Putamen (tissue), 1 donor: ENCODE measurements at regions not wholly inside any gene's neighbourhood (a gene's known extent, or its start where the extent isn't known, plus 50 kb on each side); places are given as distances from the start of the nearest gene placed in this dataset.

Experiments
- DNase-seq: peaks from one replicate; pipeline ENCODE4 v3.0.0-alpha.2; 2016; ENCODE audit warnings: low spot score

DNA sequence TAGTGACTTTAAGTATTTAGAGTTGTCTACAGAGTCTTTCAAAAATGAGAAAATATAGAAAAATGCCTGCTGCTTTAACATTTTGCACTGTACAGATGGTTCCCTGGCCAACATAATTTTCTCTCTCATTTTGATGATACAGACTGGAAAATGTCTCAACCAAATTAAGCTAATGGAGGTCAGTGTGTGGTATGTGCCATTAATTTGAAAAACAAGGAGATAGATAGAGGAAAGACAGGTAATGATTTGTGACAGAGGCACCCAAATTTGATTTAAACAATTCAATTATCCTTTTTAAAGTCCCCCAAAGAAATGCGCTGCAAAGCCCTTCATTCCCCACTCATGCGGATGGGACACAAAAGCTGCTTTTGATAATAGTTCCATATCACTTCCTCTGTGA lies 140.0 kb downstream of the ASCL1 start:
- DNase-seq, result no peak

GRCh38 chr12:103100257-103100831 lies 142.9 kb downstream of the ASCL1 start:
- DNase-seq, result no peak

GRCh38 chr12:103102225-103102744 lies 144.8 kb downstream of the ASCL1 start:
- no peak for DNase-seq

DNA sequence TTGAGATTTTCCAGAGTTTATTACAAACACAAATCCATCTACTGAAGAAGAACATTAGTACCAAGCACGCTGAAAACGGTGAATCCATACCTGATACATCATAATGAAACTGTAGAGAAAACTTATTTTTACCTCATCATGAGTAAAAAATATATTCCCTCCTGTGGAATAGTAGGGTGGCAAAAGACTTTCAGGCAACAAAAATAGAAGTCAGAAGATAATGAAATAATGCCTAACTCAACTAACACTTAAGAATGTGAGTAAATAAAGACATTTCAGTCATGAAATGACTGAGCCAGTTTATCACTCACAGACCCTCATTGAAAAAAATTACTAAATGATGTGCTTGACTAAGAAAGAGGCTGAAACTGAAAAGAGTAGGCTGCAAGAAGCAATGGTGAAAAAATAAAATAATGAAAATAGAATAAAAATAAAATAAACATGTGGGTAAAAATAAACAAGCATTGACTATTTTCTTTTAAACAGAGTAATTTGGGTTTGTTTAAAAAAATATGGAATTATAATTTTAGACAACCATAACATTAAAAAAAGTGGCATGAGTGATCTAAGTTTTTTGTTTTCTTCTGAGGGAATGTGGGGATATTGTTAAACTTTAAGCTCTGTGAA lies 148.6 kb downstream of the ASCL1 start:
- no peak for DNase-seq

DNA sequence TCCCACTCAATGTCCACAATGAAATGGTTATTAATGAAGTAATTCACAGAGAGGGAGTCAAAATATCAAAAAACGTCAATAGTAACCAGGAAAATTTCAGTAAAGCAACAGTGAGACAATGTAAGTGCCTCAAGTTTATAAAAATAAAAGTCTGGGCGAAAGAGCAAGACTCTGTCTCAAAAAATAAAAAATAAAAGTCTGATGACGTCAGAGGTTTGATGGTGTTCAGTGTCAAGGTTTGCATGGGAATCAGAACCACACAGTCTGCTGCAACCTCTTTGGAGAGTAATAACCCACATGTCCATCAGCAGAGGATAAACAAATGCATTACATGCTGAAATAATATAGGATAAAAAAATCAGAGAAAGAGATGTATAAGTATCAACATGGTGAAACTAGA lies 152.4 kb downstream of the ASCL1 start:
- DNase-seq, result no peak

DNA sequence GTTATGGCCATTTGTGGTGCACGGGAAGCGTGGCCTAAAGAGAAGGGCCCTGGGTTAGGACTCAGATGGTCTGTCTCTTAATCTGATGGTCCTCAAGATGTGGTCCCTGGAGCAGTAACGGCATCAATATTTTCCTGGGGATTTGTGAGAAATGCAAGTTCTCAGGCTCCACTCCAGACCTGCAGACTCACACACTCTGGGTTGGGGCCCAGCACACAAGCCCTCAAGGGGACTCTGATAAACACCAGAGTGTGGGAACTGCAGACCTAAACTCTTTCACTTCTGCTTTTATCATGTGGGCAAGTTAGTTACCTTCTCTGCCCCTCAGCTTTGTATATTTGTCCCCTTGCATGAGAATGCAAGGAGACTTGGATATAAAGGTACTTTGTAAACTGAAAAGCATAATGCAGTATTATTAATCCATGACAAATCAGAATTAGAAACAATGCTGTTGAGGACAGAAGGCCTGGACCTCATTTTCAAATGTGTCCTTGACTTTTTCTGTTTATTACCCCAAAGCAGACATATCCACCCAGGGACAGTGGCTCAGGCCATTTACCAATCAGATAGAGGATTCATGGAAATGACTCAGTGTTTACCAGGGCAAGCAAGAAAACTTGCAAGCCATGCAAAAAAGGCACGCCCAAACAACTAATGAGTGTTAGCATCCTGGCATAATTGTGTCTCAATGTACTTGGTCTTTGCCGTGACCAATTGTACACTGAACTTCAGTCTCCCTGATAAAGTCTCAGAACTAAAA lies 157.0 kb downstream of the ASCL1 start:
- DNase-seq, result no peak

DNA sequence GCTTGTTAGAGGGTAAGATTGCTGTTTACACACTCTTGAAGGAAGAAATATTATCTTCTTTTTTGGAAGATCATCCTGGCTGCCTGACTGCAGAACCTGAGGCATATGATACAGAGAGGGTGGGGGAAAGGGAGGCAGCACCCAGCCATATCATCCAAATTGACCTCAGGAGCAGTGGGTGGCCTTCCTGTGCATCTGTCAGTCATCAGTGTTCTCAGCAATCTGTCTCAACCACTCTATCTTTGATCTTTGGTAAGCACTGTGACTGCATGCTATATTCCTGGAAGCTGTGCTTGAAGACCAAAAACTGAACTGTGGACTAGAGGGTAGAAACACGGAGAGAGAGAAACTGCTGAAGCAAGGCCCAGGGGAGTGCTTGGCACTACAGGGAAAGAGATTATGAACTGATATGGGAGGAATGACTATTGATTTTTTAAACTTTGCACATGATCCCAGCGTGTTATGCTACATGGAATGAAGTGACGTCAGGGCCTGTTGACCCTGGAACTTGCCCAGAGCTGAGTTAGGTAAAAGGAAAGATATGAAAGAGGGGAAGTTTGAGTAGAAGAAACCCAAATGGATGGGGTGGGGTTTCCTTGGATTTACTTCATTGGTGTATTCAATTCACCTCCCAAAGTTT lies 171.5 kb downstream of the ASCL1 start:
- DNase-seq, result no peak

DNA sequence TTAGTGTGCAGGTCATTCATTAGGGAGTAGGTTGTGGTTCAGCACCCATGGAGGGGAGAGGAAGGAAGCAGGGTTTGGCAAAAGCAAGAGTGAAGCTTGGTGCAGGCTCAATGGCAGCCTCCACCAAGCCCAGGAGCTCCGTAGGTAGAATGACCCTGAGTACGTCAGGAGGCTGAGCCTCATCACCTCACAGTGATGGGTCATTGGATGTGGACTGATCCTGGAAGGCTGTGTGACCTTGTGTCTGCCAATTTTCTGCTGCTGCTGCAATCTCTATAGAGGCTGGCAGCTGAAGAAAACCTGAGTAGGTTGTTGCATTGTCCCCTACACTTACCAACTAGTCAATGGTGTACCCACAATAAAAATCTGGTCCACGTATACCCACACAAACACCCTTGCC lies 173.1 kb downstream of the ASCL1 start:
- DNase-seq, result no peak

DNA sequence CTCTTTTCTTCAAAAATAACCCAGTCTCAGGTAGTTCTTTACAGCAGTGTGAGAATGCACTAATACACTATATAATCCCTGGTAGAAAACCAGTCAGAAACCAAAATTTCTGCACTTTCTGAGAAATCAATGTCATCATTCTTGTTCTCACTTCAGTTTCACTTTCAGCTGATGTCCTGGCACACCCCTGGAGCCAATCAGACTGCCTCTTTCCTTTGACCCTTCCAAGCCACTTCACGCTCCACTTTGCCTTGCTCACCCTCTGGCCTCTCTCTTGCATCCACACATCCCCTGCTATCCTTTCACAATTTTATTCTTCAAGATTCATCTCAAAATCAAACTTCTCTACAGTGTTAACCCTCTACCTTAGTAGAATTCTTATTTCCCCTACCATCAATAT lies 181.1 kb downstream of the ASCL1 start:
- no peak for DNase-seq

DNA sequence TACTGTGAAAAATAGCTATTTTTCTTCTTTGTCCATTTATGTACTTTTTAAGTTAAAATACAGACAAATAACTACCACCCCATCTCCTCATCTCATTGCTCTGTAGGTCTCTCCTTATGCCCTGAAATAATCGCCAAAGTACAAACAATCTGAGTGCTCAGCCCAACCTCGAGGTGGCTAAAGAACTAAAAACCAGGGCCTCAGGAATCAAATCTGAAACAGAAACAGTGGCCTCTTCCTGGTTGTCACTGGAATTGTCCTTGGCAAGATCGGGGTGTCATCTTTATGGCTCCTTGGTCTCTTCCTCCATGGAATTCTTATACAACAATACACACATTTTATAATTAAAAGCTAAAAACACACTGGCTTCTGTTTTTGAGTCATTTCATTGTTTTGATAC lies 182.4 kb downstream of the ASCL1 start:
- no peak for DNase-seq

- DNase-seq, result no peak
These were observed 182.8 kb downstream of the ASCL1 start for GRCh38 chr12:103140286-103140685.

DNA sequence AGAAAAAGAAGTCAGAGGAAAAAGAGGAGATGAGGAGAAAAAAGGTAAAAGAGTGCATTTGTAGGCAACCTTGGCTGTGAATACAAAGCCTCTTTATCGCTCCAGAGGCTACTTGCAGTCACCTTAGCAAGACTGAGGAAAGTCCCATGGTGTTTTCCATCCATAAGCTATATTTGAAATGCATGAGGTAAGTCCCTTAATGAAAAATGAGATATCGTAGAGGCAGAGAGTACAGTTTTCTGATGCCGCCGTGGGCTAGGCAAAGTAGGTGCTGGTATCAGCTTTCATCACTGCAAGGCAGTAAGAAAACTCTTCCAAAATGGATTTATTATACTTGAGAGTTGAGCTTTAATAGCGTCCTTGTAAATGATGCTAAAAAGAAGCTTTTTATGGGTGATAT lies 186.8 kb downstream of the ASCL1 start:
- no peak for DNase-seq

DNA sequence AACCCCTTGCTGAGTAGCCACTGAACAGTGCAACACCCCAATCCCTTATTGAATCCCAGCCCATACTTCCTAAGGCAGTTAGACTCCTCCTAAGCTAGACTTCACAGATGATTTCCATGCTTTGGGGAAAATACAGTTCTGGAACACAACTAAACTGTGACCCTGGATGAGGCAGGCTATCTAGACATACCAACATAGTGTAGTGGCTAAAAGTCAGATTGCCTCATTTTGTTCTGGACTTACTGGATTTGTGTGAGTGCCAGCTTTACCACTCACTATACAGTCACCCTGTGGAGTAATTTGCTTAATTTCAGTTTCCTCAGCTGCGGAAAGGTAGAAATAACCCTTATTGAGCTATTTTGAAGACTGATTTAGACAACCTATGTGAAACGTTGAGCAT lies 203.1 kb downstream of the ASCL1 start:
- no peak for DNase-seq

- no peak for DNase-seq
These were observed 204.3 kb downstream of the ASCL1 start for GRCh38 chr12:103161582-103162362.

- no peak for DNase-seq
These were observed 209.5 kb downstream of the ASCL1 start for GRCh38 chr12:103166949-103167348.

- no peak for DNase-seq
These were observed 215.1 kb downstream of the ASCL1 start for GRCh38 chr12:103172447-103173112.

DNA sequence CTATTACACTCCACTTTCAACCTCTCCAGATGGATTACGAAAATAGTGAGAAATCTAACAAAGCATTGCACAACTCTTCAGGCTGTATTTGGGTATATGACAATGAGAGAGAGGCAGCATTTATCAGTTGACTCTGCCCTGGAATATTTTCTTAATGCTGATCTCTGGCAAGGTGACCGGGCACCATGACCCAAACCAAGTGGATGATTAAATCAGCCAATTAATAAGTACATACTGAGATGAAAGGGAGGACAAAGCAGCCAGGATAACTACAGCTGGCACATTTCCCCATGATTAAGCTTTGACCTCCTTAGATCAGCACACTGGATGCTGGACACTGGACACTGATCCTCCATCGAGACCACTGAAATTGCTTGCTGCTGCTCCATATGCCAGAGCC lies 218.2 kb downstream of the ASCL1 start:
- no peak for DNase-seq

- no peak for DNase-seq
These were observed 220.3 kb downstream of the ASCL1 start for GRCh38 chr12:103177639-103178255.

- no peak for DNase-seq
These were observed 221.0 kb downstream of the ASCL1 start for GRCh38 chr12:103178366-103179080.
